Suppressor macrophage treated with lipopolysaccharide for 1 hour (primary cell): ENCODE measurements at regions not wholly inside any gene's neighbourhood (a gene's known extent, or its start where the extent isn't known, plus 50 kb on each side); places are given as distances from the start of the nearest gene placed in this dataset.
A peak's percentile ranks its signal among the peaks of the same experiment; 100 is the strongest.
"Not testable (repeated sequence)": the region's sequence is repeated elsewhere in the genome, so short reads cannot be mapped to it uniquely, and the experiment has no call there.

Experiments
- DNase-seq, 3 donors: peaks; one replicate each; pipeline ENCODE4 v3.0.0-alpha.2; 2020 to 2022

GRCh38 chr2:3114406-3115185 lies 263.0 kb downstream of the EIPR1 start:
- DNase-seq, result no peak

GRCh38 chr2:3113769-3114168 lies 263.8 kb downstream of the EIPR1 start:
- DNase-seq, result no peak

DNA sequence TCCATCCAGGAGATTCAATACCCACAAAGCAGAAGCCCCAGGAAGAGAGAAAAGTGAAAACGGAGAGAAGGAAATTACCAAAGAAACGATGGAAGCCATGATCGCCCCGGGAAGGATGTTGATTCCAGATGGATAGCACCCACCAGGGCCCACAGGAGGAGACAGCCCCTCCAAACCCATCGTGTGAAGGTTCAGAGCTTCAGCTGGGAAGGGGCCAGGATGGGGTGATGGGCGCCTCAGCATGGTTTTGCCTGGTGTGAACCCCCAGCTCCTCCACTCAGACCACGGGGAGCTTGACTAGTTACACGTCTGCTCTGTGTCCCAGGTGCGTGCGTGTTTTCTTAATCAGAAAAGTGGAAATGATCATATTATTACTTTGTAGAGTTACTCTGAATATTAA lies 264.5 kb downstream of the EIPR1 start:
- no peak for DNase-seq

DNA sequence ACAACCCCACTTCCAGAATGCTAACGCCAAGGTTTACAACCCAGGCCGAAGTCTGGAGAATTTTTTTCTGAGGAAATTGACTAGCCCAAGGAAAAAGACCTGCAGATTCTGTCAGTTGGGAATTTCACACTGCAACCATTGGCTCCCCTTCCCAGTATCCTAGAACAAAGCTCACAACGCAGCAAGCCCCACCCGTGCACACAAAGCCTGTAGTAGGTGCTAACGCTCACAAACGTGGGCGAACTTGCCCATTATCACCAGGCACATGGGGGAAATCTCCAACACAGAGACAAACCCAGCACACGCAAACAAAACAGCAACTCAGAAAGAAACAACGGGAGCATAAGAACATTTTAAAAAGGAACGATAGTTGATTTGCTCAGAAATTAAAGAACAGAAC lies 265.1 kb downstream of the EIPR1 start:
- no peak for DNase-seq

DNA sequence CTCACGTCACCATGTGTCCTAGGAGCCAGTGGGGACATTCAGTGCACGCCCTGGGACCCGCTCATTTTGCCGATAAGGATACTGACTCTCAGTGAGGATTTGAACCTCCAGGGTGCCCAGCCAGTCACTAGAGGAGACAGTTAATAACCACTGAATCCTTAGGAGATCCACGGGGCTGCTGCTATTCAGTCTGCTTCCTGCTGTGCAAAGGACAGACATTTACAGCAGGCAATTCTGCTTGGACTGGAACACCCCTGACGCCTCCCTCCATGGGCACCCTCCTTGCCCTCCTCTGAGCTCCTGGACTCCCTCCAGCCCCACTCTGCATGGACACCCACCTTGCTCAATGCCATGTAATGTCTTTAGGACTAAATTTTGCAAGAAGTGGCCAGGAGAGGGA lies 265.5 kb downstream of the EIPR1 start:
- DNase-seq, result no peak

DNA sequence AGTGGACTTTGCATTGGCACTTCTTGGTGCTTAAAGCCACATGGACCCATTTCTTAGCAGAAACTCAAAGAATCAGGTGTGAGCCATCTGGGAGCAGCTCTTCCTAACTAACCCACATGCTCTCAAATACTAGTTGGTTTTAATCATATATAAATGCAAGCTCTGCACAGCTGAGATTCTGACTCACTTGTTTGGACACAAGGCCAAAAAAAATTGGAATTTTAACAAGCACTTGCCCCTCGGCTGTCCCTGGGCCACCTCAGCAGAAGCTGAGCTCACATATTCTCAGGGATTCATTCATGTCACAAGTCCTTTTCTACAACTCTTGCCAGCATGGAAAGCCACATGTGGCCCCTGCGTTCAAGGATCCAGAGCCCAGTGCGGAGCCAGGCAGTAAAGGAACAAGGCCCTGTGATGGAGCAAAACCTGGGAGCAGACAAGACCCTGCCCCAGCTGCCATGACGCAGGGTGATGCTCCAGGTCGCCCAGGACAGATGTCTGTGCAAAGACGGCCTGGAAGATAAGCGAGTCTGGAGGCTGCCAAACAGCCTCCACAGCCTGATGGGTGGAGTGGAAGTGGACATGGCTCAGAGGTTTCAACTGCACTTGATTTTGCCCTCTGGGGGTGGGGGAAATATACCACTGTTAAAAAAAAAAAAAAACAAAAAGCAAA lies 266.5 kb downstream of the EIPR1 start:
- no peak for DNase-seq

GRCh38 chr2:3110555-3110954 lies 267.1 kb downstream of the EIPR1 start:
- DNase-seq, result no peak

GRCh38 chr2:3108710-3109702 lies 268.6 kb downstream of the EIPR1 start:
- no peak for DNase-seq

- no peak for DNase-seq
These were observed 269.5 kb downstream of the EIPR1 start for GRCh38 chr2:3108105-3108504.

DNA sequence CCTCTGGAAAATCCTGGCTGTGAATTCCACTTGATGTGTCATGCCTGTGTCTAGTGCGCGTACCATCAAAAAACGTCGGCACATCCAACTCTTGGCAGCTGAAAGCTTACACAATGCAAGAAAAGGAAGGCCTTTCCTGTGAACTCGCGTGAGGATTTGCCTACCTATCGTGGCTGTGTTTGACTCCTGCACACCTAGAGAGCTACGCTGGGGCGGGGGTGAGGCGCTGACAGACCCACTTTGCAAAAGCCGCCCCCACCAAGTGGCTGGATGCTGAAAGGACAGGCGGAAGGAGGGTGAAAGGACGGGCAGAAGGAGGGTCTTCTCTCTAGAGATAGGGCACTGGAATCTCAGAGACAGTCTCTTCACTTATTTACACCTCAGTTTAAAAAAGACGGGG lies 270.1 kb downstream of the EIPR1 start:
- no peak for DNase-seq

GRCh38 chr2:3105814-3106569 lies 271.6 kb downstream of the EIPR1 start:
- no peak for DNase-seq

- DNase-seq, result not testable (repeated sequence)
These were observed 272.4 kb downstream of the EIPR1 start for GRCh38 chr2:3104958-3105813.

GRCh38 chr2:3104261-3104660 lies 273.4 kb downstream of the EIPR1 start:
- DNase-seq, result no peak

DNA sequence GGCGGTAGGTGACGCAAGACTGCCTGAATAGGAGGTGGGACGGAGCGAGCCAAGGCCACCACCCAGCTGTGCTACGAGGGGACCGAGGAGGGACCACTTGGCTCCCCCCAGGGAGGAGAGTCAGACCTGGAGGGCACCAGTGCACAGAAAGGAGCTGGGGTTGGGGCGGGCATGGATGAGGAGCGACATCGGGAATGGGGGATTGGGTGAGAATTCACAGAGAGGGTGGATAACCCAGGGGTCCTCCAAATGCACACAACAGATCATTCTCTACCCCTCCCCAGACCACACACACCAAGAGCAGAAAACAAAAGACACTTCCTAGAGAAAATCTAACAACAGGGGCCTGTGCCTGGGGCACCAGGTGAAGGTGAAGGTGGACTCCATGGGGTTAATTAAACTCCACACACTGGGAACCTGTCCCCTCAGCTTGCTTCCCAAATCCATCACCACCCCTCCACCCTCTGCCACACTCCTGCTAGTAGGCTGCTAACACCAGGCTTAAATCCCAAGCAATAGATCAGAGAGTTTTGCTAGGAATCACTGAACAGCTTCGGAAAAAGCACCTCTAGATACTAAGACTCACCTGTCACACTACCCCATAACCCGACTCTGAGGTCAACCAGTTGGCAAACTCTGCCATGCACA lies 274.6 kb downstream of the EIPR1 start:
- DNase-seq, result no peak

- no peak for DNase-seq
These were observed 275.3 kb downstream of the EIPR1 start for GRCh38 chr2:3102081-3102921.

DNA sequence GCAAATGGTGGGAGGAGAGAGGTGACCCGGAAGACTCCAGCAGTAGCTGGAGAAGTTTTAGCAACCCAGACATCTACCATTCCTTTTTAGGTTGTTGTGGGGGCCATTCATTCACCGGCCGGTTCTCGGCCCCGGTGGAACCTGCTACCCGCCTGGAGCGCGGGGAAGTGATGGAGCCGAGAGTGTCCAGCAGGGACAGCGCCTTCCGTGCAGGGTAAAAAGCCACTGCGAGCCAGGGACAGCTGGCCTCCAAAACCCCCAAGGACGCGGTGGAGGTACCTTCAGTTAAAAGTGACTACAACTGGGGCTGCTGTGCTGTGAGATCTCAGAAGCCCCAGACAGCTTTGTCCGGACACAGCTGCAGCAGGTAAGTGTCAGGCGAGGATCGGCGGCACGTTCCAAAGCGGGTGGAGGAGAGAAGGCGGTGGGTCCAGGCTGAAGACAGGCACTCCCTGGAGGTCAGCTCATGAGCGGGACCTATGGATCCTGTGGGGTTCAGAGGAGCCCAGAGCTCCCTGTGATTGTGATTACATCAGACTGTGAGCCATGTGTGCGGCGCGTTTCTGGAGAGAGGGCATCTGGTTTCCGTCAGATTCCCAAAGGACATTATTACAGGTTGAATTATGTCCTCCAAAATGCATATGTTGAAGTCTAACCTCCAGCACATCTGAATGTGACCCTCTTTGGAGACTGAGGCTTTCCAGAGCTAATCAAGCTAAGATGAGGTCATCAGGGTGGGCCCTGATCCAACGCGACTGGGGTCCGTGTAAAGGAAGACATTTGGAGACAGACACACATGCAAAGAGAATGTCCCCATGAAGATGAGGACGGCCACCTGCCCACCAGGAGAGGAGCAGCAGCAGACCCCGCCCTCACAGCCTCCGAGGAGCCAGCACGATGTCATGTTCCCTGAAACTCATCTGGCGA lies 276.3 kb downstream of the EIPR1 start:
- no peak for DNase-seq

DNA sequence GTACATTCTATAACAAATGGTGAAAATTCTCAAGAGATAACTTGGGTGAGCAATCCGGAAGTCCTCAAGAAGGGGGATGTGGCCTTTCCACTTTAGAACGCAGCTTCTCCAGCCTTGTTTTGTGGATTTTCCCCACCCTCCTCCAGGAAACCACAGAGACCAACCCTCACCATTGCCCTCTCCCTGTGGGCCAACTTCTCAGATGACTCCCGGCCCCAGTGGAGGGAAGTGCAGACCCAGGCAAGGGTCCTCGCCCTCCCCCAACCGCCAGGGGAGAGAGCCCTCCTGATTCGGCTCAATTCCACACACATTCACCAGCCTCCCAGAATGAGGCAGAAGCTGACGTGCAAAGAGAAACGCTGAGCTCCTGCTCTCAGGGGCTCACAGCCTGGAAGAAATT lies 277.2 kb downstream of the EIPR1 start:
- DNase-seq, result peak; percentile 37 to 50 (median 39)

DNA sequence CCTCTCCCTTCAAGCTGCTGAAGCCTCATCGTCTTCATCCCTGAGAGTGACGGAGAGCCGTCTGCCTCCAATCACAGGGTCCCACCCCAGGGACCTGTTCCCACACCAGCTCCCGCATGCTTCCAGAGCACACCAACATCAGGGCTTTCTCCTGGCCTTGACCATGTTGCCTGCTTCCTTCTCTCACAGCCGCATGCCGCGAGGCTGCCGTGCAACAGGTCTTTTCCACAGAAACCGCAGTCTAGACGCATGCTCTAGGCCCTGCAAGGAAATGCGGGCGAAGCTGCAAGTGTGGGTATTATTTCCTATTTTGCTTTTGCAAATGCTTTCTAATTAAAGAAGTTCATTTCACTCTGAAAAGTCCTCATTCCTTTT lies 277.8 kb downstream of the EIPR1 start:
- no peak for DNase-seq
